Ovary (tissue), 1 donor: ENCODE measurements at regions not wholly inside any gene's neighbourhood (a gene's known extent, or its start where the extent isn't known, plus 50 kb on each side); places are given as distances from the start of the nearest gene placed in this dataset. TPM values are rescaled to one million over a fixed set of nuclear protein-coding genes. Genes with fewer than 3 reads are reported as not detected.

Source experiments
- small RNA-seq: library from RNA; depleted of rRNA; stranded (forward); fragments of <200 nt; gene quantifications from one replicate; pipeline ENCODE3, GENCODE V24; 2016

Small RNA genes in the stretch of these regions (small RNA-seq; reads per million reads assigned to genes)
- not detected for gene RN7SL28P
